ENCODE measurements at regions not wholly inside any gene's neighbourhood (a gene's known extent, or its start where the extent isn't known, plus 50 kb on each side); places are given as distances from the start of the nearest gene placed in this dataset.

GRCh38 chr10:4170633-4171314, 385.8 kb upstream of the KLF6 start:
- H3K4me3 ChIP-seq, result no peak overlapping the region
- intact Hi-C loops (cut with DNase I; ENCODE audit: low total_unique reads), result no loop called here
- no peaks in the 10 kb centered on the region for H3K27me3 ChIP-seq (replicated peaks in 1 of 7)
- H3K27ac ChIP-seq, result no peak overlapping the region
- peaks cover 0 to 14% (median 3%) of the 10 kb centered on the region in 8 donors for H3K9me3 ChIP-seq
- no peak for DNase-seq
- WGBS, 5 donors, result 85 to 90% (median 87%) methylated on average over 6 of the region's 6 CpGs
- no peak for TF ChIP-seq CTCF (IDR thresholded peaks at IDR 0.05 in 8 of 11, conservative IDR thresholded peaks at IDR 0.05 in 3 of 11)
- no peak for TF ChIP-seq POLR2A (IDR thresholded peaks at IDR 0.05)
- no peak for TF ChIP-seq POLR2AphosphoS5 (IDR thresholded peaks at IDR 0.05)
- H3K36me3 ChIP-seq, result no peaks in the 10 kb centered on the region
- peaks cover 0 to 5% (median 0%) of the 10 kb centered on the region in 6 donors for H3K4me1 ChIP-seq

- intact Hi-C loops (cut with DNase I; ENCODE audit: low total_unique reads), result no loop called here
- Histone ChIP-seq H3K27ac (no peak overlapping the region), H3K9me3 (peaks cover 0 to 14% (median 3%) of the 10 kb centered on the region in 8 donors), H3K36me3 (no peaks in the 10 kb centered on the region), H3K27me3 (replicated peaks in 1 of 7) (no peaks in the 10 kb centered on the region), H3K4me3 (no peak overlapping the region), H3K4me1 (no peaks in the 10 kb centered on the region)
- no peak for DNase-seq
- WGBS, 5 donors, result 89 to 100% (median 94%) methylated on average over 2 of the region's 2 CpGs
- no peak for TF ChIP-seq POLR2A (IDR thresholded peaks at IDR 0.05)
- TF ChIP-seq CTCF (IDR thresholded peaks at IDR 0.05 in 8 of 11, conservative IDR thresholded peaks at IDR 0.05 in 3 of 11), result no peak
- no peak for TF ChIP-seq POLR2AphosphoS5 (IDR thresholded peaks at IDR 0.05)
Measured at GRCh38 chr10:4170181-4170580, 385.2 kb upstream of the KLF6 start.

- H3K4me1 ChIP-seq, result no peaks in the 10 kb centered on the region
- intact Hi-C loops (cut with DNase I; ENCODE audit: low total_unique reads), result no loop called here
- no peak overlapping the region for H3K4me3 ChIP-seq
- peaks cover 0 to 14% (median 3%) of the 10 kb centered on the region in 8 donors for H3K9me3 ChIP-seq
- 87 to 100% (median 92%) methylated on average over 1 of the region's 1 CpG for WGBS, 5 donors
- H3K36me3 ChIP-seq, result no peaks in the 10 kb centered on the region
- H3K27ac ChIP-seq, result no peak overlapping the region
- no peak for TF ChIP-seq CTCF (IDR thresholded peaks at IDR 0.05 in 8 of 11, conservative IDR thresholded peaks at IDR 0.05 in 3 of 11)
- no peak for TF ChIP-seq POLR2AphosphoS5 (IDR thresholded peaks at IDR 0.05)
- no peak for TF ChIP-seq POLR2A (IDR thresholded peaks at IDR 0.05)
- H3K27me3 ChIP-seq (replicated peaks in 1 of 7), result no peaks in the 10 kb centered on the region
- no peak for DNase-seq
Measured at GRCh38 chr10:4169448-4169847, 384.4 kb upstream of the KLF6 start.

- peaks cover 0 to 5% (median 2%) of the 10 kb centered on the region in 8 donors for H3K9me3 ChIP-seq
- intact Hi-C loops (cut with DNase I; ENCODE audit: low total_unique reads), result no loop called here
- no peak for TF ChIP-seq CTCF (IDR thresholded peaks at IDR 0.05 in 8 of 11, conservative IDR thresholded peaks at IDR 0.05 in 3 of 11)
- TF ChIP-seq POLR2A (IDR thresholded peaks at IDR 0.05), result no peak
- TF ChIP-seq POLR2AphosphoS5 (IDR thresholded peaks at IDR 0.05), result no peak
- no peak overlapping the region for H3K27ac ChIP-seq
- H3K27me3 ChIP-seq (replicated peaks in 1 of 7), result no peaks in the 10 kb centered on the region
- H3K4me1 ChIP-seq, result no peaks in the 10 kb centered on the region
- DNase-seq, result no peak
- H3K36me3 ChIP-seq, result no peaks in the 10 kb centered on the region
- H3K4me3 ChIP-seq, result no peak overlapping the region
- WGBS, 5 donors, result 91 to 94% (median 94%) methylated on average over 8 of the region's 8 CpGs
Measured at GRCh38 chr10:4167216-4167615, 382.2 kb upstream of the KLF6 start.
